Osteoblast (primary cell): ENCODE measurements at regions not wholly inside any gene's neighbourhood (a gene's known extent, or its start where the extent isn't known, plus 50 kb on each side); places are given as distances from the start of the nearest gene placed in this dataset.

Experiments
- DNase-seq: peaks from one replicate; pipeline ENCODE4 v3.0.0; 2011; ENCODE audit warnings: low spot score, mixed read lengths; ENCODE audit not compliant: insufficient read length; ENCODE audit errors: missing footprints
- H2AFZ ChIP-seq: 2 replicates; pipeline ENCODE4 v1.6.0; 2011; ENCODE audit warnings: mild to moderate bottlenecking, low read length
- H3K27ac ChIP-seq: 2 replicates; pipeline ENCODE4 v1.5.1; 2011; ENCODE audit warnings: mild to moderate bottlenecking, low read depth, low read length, moderate library complexity
- H3K27me3 ChIP-seq: 2 replicates; pipeline ENCODE4 v1.6.0; 2012; ENCODE audit warnings: mild to moderate bottlenecking, control low read depth, inconsistent platforms, low read length, moderate library complexity; ENCODE audit not compliant: insufficient read depth
- H3K36me3 ChIP-seq: 2 replicates; pipeline ENCODE4 v1.5.1; 2011; ENCODE audit warnings: mild to moderate bottlenecking, low read length, control low read depth, moderate library complexity; ENCODE audit not compliant: insufficient read depth
- H3K4me1 ChIP-seq: 2 replicates; pipeline ENCODE4 v1.5.1; 2011; ENCODE audit warnings: mild to moderate bottlenecking, low read length, control low read depth, moderate library complexity; ENCODE audit not compliant: insufficient read depth
- H3K4me2 ChIP-seq: 2 replicates; pipeline ENCODE4 v1.6.0; 2011; ENCODE audit warnings: mild to moderate bottlenecking, low read length; ENCODE audit not compliant: insufficient read depth
- H3K4me3 ChIP-seq: fragments of 200-600 bp; sonication (generic); 3 replicates; pipeline ENCODE4 v1.5.1; 2012; ENCODE audit warnings: mild to moderate bottlenecking, low read length, inconsistent platforms; ENCODE audit not compliant: insufficient read depth
- H3K79me2 ChIP-seq: 2 replicates; pipeline ENCODE4 v1.6.0; 2012; ENCODE audit warnings: mild to moderate bottlenecking, low read length, control low read depth, inconsistent platforms; ENCODE audit not compliant: insufficient read depth
- H3K9me3 ChIP-seq: 2 replicates; pipeline ENCODE4 v1.5.1; 2011; ENCODE audit warnings: low read depth, low read length, control low read depth
- H4K20me1 ChIP-seq: 2 replicates; pipeline ENCODE4 v1.6.0; 2012; ENCODE audit warnings: mild to moderate bottlenecking, low read length, control low read depth; ENCODE audit not compliant: insufficient read depth
- TF ChIP-seq, protein P1 (sequence below): IDR thresholded peaks from 2 replicates; pipeline ENCODE4 v1.5.1; 2011; ENCODE audit warnings: mild to moderate bottlenecking, low read depth, low read length, moderate library complexity; ENCODE audit errors: extremely low read depth

DNA sequence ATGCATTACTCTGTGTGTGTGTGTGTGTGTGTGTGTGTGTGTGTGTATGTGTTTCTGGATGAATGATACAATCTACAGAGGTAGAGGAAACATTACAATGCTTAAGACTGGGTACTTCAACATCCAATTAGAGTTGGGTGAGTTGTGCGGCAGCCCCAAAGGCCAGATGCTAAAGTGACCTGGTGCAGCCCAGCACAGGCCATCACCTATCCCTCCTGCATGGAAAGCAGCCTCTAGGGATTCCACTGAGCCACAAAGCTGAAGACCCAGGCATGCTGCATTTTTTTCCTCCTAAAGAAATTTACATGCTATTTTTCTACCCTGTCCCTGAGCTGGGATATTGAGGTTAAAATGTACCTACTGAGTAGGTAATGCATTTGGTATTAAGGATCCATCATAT, 79.1 kb upstream of the ETAA1 start:
- Histone ChIP-seq H3K27me3 (no peaks in the 10 kb centered on the region), H3K27ac (no peak overlapping the region), H3K36me3 (no peaks in the 10 kb centered on the region), H3K4me3 (no peak overlapping the region), H3K79me2 (no peaks in the 10 kb centered on the region), H3K4me2 (no peak overlapping the region), H3K9me3 (no peaks in the 10 kb centered on the region), H3K4me1 (peaks cover 9% of the 10 kb centered on the region), H4K20me1 (no peaks in the 10 kb centered on the region), H2AFZ (no peak overlapping the region)
- TF ChIP-seq, protein P1, sequence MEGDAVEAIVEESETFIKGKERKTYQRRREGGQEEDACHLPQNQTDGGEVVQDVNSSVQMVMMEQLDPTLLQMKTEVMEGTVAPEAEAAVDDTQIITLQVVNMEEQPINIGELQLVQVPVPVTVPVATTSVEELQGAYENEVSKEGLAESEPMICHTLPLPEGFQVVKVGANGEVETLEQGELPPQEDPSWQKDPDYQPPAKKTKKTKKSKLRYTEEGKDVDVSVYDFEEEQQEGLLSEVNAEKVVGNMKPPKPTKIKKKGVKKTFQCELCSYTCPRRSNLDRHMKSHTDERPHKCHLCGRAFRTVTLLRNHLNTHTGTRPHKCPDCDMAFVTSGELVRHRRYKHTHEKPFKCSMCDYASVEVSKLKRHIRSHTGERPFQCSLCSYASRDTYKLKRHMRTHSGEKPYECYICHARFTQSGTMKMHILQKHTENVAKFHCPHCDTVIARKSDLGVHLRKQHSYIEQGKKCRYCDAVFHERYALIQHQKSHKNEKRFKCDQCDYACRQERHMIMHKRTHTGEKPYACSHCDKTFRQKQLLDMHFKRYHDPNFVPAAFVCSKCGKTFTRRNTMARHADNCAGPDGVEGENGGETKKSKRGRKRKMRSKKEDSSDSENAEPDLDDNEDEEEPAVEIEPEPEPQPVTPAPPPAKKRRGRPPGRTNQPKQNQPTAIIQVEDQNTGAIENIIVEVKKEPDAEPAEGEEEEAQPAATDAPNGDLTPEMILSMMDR = no peak
- DNase-seq = no peak

DNA sequence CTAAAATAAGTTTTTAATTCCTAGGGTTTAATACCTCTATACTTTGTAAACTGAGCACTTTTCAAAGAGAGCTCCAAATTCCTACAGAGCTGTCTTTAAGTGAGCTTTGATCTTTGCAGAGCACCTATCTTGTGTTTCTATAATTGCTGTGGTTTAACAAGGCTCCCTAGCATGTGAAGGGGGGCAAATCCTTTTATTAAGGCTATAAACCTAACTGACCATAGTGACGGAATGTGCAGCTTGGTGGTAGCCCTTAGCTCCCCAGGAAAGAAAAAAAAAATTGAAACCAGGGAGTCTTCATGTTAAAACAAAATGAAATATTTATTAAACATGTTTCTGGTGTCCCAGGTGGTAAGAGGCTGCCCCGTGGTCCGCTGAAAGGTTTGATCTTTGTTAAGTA, 78.6 kb upstream of the ETAA1 start:
- H3K4me2 ChIP-seq = no peak overlapping the region
- no peak for DNase-seq
- no peak overlapping the region for H3K4me3 ChIP-seq
- no peaks in the 10 kb centered on the region for H3K79me2 ChIP-seq
- H3K27ac ChIP-seq = no peak overlapping the region
- H3K27me3 ChIP-seq = no peaks in the 10 kb centered on the region
- H3K4me1 ChIP-seq = peaks cover 9% of the 10 kb centered on the region
- TF ChIP-seq, protein P1 = no peak
- H2AFZ ChIP-seq = peak overlapping the region; percentile 42
- H4K20me1 ChIP-seq = no peaks in the 10 kb centered on the region
- H3K36me3 ChIP-seq = no peaks in the 10 kb centered on the region
- no peaks in the 10 kb centered on the region for H3K9me3 ChIP-seq

DNA sequence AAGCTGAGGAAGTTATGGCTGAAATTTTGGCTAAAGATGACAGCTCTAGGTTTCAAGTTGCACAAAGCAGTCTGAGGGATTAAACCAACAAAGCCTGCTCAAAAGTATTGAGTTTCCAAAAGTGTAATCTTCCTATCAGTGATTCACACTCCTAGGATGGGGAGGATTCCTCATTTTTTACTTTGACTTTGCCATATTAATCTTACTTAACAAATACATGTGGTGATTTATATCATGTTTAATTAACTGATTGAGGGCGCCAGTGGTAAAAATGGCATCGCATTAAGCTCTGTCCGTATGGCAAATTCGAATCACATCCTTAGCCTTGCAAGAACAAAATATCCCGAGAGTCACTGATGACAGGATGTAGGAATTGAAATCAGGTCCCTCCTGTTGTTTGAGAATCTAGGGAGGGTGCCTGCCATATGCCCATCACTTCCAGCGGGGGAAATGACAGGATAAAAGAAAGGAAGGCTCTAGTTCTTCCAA, 78.1 kb upstream of the ETAA1 start:
- peak overlapping the region; percentile 42 for H2AFZ ChIP-seq
- TF ChIP-seq, protein P1 = no peak
- no peaks in the 10 kb centered on the region for H3K36me3 ChIP-seq
- no peak overlapping the region for H3K27ac ChIP-seq
- no peaks in the 10 kb centered on the region for H3K27me3 ChIP-seq
- no peaks in the 10 kb centered on the region for H3K9me3 ChIP-seq
- peaks cover 9% of the 10 kb centered on the region for H3K4me1 ChIP-seq
- no peak overlapping the region for H3K4me3 ChIP-seq
- no peaks in the 10 kb centered on the region for H4K20me1 ChIP-seq
- no peak for DNase-seq
- H3K79me2 ChIP-seq = no peaks in the 10 kb centered on the region
- H3K4me2 ChIP-seq = no peak overlapping the region

DNA sequence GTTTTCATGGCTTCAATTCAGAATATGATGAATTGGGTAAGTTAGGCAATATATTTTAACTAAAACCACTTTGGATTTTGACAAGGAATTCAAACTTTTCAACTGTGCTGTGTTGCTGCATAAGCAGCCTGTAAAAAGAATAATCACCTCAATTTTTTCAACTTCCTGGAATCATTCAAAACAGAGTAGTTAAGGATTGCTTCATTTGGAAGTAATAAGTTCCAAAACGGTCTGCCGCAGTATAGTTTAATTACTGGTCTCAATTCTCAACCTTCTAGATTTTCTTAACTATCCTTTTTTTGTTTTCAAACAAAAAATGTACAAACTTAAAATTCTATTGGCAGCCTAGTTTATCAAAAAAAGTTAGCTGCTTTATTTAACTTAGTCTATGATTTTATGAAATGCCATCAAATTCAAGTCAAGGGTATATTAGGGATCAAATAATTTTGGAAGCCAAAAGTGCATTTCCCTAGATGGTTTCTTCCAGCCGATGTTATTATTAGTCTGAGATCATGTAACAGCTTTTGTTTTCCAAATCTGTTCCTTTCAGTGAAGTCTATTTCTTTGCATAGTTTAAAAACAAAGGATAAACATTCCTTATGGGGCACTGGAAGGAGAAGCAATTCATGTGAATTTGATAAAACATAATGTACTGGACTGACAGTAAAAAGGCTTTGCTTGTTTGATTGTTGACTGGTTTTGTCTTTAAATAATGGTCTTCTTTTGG, 76.1 kb upstream of the ETAA1 start:
- H2AFZ ChIP-seq = no peak overlapping the region
- H3K27ac ChIP-seq = no peak overlapping the region
- no peaks in the 10 kb centered on the region for H3K79me2 ChIP-seq
- no peaks in the 10 kb centered on the region for H4K20me1 ChIP-seq
- DNase-seq = no peak
- H3K4me3 ChIP-seq = no peak overlapping the region
- no peaks in the 10 kb centered on the region for H3K36me3 ChIP-seq
- H3K27me3 ChIP-seq = no peaks in the 10 kb centered on the region
- TF ChIP-seq, protein P1 = no peak
- peaks cover 9% of the 10 kb centered on the region for H3K4me1 ChIP-seq
- H3K9me3 ChIP-seq = no peaks in the 10 kb centered on the region
- no peak overlapping the region for H3K4me2 ChIP-seq
